OCI-LY7 (cell line): ENCODE measurements at regions not wholly inside any gene's neighbourhood (a gene's known extent, or its start where the extent isn't known, plus 50 kb on each side); places are given as distances from the start of the nearest gene placed in this dataset.

Experiments
- EZH2phosphoT487 ChIP-seq: fragments of 200-600 bp; sonication (generic); IDR thresholded peaks from 2 replicates; pipeline ENCODE4 v1.6.1; 2018; ENCODE audit warnings: low read depth, borderline replicate concordance, mild to moderate bottlenecking, mixed run types, antibody characterized with exemption, low read length, moderate library complexity, mixed read lengths
- TF ChIP-seq, protein P1 (sequence below): fragments of 200-600 bp; sonication (generic); conservative IDR thresholded peaks from 2 replicates; pipeline ENCODE4 v1.5.1; 2014; ENCODE audit warnings: mild to moderate bottlenecking, antibody characterized with exemption, low read length, moderate library complexity, mixed read lengths

DNA sequence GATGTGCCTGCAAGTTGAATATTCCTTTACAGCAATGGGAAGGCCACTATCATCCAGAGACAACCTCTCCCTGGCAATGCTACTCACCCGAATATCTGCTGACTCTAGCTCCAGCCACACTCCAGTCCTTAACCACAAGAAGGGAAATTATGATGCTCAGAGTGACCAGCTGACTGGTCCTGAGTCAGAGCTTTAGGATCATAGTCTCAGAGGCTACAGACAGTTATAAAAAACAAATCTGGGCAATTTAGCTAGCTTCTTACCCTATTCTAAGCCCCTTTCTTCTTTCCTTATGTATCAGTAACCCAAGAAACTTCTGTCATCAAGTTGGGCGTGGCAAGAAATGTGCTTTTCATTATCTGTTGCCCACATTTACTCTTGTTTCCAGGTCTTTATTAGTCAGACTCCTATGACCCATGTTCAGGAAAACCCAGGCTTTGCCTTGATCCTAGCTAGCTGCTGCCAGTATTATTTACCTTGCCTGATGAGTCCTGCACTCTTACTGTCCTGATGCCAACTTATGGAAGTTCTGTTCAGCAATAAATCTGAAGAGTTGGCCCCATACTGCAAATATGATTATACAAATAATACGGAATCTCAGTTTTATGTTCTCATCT, 207.0 kb downstream of the TTLL7 start:
- TF ChIP-seq, protein P1, sequence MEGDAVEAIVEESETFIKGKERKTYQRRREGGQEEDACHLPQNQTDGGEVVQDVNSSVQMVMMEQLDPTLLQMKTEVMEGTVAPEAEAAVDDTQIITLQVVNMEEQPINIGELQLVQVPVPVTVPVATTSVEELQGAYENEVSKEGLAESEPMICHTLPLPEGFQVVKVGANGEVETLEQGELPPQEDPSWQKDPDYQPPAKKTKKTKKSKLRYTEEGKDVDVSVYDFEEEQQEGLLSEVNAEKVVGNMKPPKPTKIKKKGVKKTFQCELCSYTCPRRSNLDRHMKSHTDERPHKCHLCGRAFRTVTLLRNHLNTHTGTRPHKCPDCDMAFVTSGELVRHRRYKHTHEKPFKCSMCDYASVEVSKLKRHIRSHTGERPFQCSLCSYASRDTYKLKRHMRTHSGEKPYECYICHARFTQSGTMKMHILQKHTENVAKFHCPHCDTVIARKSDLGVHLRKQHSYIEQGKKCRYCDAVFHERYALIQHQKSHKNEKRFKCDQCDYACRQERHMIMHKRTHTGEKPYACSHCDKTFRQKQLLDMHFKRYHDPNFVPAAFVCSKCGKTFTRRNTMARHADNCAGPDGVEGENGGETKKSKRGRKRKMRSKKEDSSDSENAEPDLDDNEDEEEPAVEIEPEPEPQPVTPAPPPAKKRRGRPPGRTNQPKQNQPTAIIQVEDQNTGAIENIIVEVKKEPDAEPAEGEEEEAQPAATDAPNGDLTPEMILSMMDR: no peak
- no peak for TF ChIP-seq EZH2phosphoT487
